ENCODE measurements at regions not wholly inside any gene's neighbourhood (a gene's known extent, or its start where the extent isn't known, plus 50 kb on each side); places are given as distances from the start of the nearest gene placed in this dataset.

DNA sequence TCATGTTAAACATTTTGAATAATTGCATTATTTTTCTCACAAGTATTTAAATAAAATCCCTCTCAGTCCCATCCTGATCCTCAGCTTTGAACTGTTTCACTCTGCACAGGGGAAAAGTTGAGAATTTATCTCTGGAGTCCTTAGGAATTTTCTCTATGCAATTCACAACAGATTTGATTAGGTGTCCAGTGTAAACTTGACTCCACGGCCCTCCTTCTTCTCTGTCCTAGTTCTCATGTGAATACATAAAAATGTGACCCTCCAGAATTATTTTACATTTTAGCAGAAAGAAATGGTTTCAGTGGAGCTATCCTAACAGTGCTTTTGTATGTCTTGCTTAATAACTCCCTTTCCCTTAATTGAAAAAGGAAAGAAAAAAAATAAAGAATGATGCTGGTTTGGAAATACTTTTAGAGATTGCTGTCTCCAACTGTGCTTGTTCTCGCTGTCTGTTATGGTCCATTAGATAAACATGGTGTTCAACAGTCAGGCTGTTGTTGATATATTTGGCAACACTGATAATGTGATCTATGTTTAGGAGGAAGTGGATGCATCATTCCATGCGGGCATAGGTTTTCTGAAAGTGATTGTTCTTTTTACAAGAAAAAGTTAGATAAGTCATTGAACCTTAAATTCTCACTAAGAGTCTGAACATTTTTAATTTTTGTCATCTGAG lies 599.4 kb upstream of the CITED2 start (continued):
- TF ChIP-seq ZNF764 (CRISPR knock-in tag; IDR thresholded peaks at IDR 0.05; ENCODE audit: low read depth) (no peak), CHD1 (IDR thresholded peaks at IDR 0.05; ENCODE audit: low read length) (no peak), ZKSCAN1 (IDR thresholded peaks at IDR 0.05; ENCODE audit: low read depth, low read length) (no peak), FOXJ2 (tag; IDR thresholded peaks at IDR 0.05) (peak; percentile 87), ZNF134 (CRISPR knock-in tag; conservative IDR thresholded peaks at IDR 0.05) (no peak), TGIF2 (CRISPR knock-in tag; IDR thresholded peaks at IDR 0.05) (no peak), STAG1 (CRISPR knock-in tag; IDR thresholded peaks at IDR 0.05; ENCODE audit: borderline replicate concordance) (no peak), RNF2 (IDR thresholded peaks at IDR 0.05) (peak; percentile 62; the same call in 1 of the 2 replicates), ZNF780A (CRISPR knock-in tag; IDR thresholded peaks at IDR 0.05) (no peak), ZNF444 (CRISPR knock-in tag; IDR thresholded peaks at IDR 0.05) (no peak), STAT5A (IDR thresholded peaks at IDR 0.05; ENCODE audit: borderline replicate concordance, low read length) (peak; percentile 69), NFIX (CRISPR knock-in tag; IDR thresholded peaks at IDR 0.05; ENCODE audit: low read depth) (no peak), DPF2 (IDR thresholded peaks at IDR 0.05) (peak; percentile 92), POLR2B (IDR thresholded peaks at IDR 0.05; ENCODE audit: low read depth, partially characterized antibody) (no peak), SMARCA4 (IDR thresholded peaks at IDR 0.05) (peak; percentile 89), POLR3A (IDR thresholded peaks at IDR 0.05; ENCODE audit: borderline replicate concordance, extremely low read depth, insufficient read depth, insufficient read length) (no peak), MYNN (IDR thresholded peaks at IDR 0.05) (no peak), MYNN (CRISPR knock-in tag; IDR thresholded peaks at IDR 0.05) (no peak), CTBP1 (IDR thresholded peaks at IDR 0.05; ENCODE audit: borderline replicate concordance) (peak; percentile 33; the same call in 1 of the 2 replicates), CHCHD3 (CRISPR knock-in tag; IDR thresholded peaks at IDR 0.05) (no peak), KHSRP (IDR thresholded peaks at IDR 0.05) (no peak), NR2C1 (IDR thresholded peaks at IDR 0.05) (no peak), NR2C1 (tag; IDR thresholded peaks at IDR 0.05) (no peak), HOXB6 (CRISPR knock-in tag; IDR thresholded peaks at IDR 0.05; ENCODE audit: borderline replicate concordance) (no peak), ZNF408 (CRISPR knock-in tag; IDR thresholded peaks at IDR 0.05; ENCODE audit: low read depth) (no peak), ZNF57 (CRISPR knock-in tag; IDR thresholded peaks at IDR 0.05) (no peak), ARHGAP35 (IDR thresholded peaks at IDR 0.05; ENCODE audit: partially characterized antibody) (no peak)
- TF ChIP-seq, protein P1, sequence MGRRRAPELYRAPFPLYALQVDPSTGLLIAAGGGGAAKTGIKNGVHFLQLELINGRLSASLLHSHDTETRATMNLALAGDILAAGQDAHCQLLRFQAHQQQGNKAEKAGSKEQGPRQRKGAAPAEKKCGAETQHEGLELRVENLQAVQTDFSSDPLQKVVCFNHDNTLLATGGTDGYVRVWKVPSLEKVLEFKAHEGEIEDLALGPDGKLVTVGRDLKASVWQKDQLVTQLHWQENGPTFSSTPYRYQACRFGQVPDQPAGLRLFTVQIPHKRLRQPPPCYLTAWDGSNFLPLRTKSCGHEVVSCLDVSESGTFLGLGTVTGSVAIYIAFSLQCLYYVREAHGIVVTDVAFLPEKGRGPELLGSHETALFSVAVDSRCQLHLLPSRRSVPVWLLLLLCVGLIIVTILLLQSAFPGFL (CRISPR knock-in tag; IDR thresholded peaks at IDR 0.05): no peak
- TF ChIP-seq, protein P2, sequence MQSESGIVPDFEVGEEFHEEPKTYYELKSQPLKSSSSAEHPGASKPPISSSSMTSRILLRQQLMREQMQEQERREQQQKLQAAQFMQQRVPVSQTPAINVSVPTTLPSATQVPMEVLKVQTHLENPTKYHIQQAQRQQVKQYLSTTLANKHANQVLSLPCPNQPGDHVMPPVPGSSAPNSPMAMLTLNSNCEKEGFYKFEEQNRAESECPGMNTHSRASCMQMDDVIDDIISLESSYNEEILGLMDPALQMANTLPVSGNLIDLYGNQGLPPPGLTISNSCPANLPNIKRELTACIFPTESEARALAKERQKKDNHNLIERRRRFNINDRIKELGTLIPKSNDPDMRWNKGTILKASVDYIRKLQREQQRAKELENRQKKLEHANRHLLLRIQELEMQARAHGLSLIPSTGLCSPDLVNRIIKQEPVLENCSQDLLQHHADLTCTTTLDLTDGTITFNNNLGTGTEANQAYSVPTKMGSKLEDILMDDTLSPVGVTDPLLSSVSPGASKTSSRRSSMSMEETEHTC (IDR thresholded peaks at IDR 0.05): no peak

All from K562 (cell line).